Uterus (tissue), 2 donors: ENCODE measurements at regions not wholly inside any gene's neighbourhood (a gene's known extent, or its start where the extent isn't known, plus 50 kb on each side); places are given as distances from the start of the nearest gene placed in this dataset.

Experiments
- CTCF ChIP-seq, 4 experiments: fragments of 200-600 bp in 2 of 4; fragments of 450-650 bp in 2 of 4; sonication (generic) in 2 of 4; IDR thresholded peaks; one replicate each; pipeline ENCODE4 v1.5.1; 2016 to 2019; ENCODE audit warnings: antibody characterized with exemption in 4 of 4, mild to moderate bottlenecking in 2 of 4, moderate library complexity in 1 of 4
- POLR2A ChIP-seq, 2 donors: fragments of 450-650 bp; IDR thresholded peaks; one replicate each; pipeline ENCODE4 v1.6.1; 2016; ENCODE audit warnings: antibody characterized with exemption in 2 of 2, mild to moderate bottlenecking in 1 of 2, moderate library complexity in 1 of 2

GRCh38 chrX:43314525-43314924 is 341.6 kb upstream of the MAOA start:
- TF ChIP-seq CTCF (IDR thresholded peaks at IDR 0.05) (no peak), POLR2A (IDR thresholded peaks at IDR 0.05) (no peak)
